HCT116 (cell line): ENCODE measurements at regions not wholly inside any gene's neighbourhood (a gene's known extent, or its start where the extent isn't known, plus 50 kb on each side); places are given as distances from the start of the nearest gene placed in this dataset.

Experiments
- CEBPB ChIP-seq: IDR thresholded peaks from 2 replicates; pipeline ENCODE4 v1.6.1; 2012; ENCODE audit warnings: low read depth
- EZH2 ChIP-seq: fragments of 200-600 bp; sonication (generic); IDR thresholded peaks from 2 replicates; pipeline ENCODE4 v1.6.1; 2017; ENCODE audit warnings: antibody characterized with exemption, mixed run types
- EZH2phosphoT487 ChIP-seq: fragments of 200-600 bp; IDR thresholded peaks from 2 replicates; pipeline ENCODE4 v1.6.1; 2018; ENCODE audit warnings: antibody characterized with exemption, borderline replicate concordance
- FOSL1 ChIP-seq: IDR thresholded peaks from 2 replicates; pipeline ENCODE4 v1.6.1; 2012; ENCODE audit warnings: low read depth
- POLR2A ChIP-seq: IDR thresholded peaks from 2 replicates; pipeline ENCODE4 v1.7.0; 2011; ENCODE audit warnings: borderline replicate concordance; ENCODE audit not compliant: insufficient read depth, insufficient read length; ENCODE audit errors: extremely low read depth
- POLR2AphosphoS5 ChIP-seq: IDR thresholded peaks from 2 replicates; pipeline ENCODE4 v1.6.1; 2011; ENCODE audit warnings: mild to moderate bottlenecking, low read depth, low read length, moderate library complexity
- RAD21 ChIP-seq: IDR thresholded peaks from 2 replicates; pipeline ENCODE4 v1.6.1; 2012; ENCODE audit warnings: low read depth, mild to moderate bottlenecking
- TCF7L2 ChIP-seq: IDR thresholded peaks from 2 replicates; pipeline ENCODE4 v1.7.0; 2011; ENCODE audit warnings: borderline replicate concordance, inconsistent platforms; ENCODE audit not compliant: insufficient read depth, insufficient read length; ENCODE audit errors: extremely low read depth
- TF ChIP-seq, protein P1 (sequence below), 3 experiments: fragments of 200-600 bp in 1 of 3; sonication (generic) in 1 of 3; IDR thresholded peaks in 2 of 3; conservative IDR thresholded peaks in 1 of 3; 2 replicates each; pipeline ENCODE4 v1.5.1; 2012 to 2017; ENCODE audit warnings: low read depth in 2 of 3, low read length in 2 of 3, antibody characterized with exemption in 1 of 3, borderline replicate concordance in 1 of 3, control low read depth in 1 of 3, mild to moderate bottlenecking in 1 of 3, mixed read lengths in 1 of 3, mixed run types in 1 of 3, moderate library complexity in 1 of 3; ENCODE audit not compliant: insufficient read depth in 1 of 3
- TF ChIP-seq, protein P2 (sequence below): IDR thresholded peaks from 2 replicates; pipeline ENCODE4 v1.6.1; 2012; ENCODE audit warnings: low read depth
- TF ChIP-seq, protein P3 (sequence below): IDR thresholded peaks from 2 replicates; pipeline ENCODE4 v1.6.1; 2012
- TF ChIP-seq, protein P4 (sequence below): IDR thresholded peaks from 2 replicates; pipeline ENCODE4 v1.6.1; 2011; ENCODE audit warnings: mild to moderate bottlenecking, low read length, moderate library complexity; ENCODE audit not compliant: insufficient replicate concordance; ENCODE audit errors: extremely low read depth
- TF ChIP-seq, protein P5 (sequence below): IDR thresholded peaks from 2 replicates; pipeline ENCODE4 v1.6.1; 2012

DNA sequence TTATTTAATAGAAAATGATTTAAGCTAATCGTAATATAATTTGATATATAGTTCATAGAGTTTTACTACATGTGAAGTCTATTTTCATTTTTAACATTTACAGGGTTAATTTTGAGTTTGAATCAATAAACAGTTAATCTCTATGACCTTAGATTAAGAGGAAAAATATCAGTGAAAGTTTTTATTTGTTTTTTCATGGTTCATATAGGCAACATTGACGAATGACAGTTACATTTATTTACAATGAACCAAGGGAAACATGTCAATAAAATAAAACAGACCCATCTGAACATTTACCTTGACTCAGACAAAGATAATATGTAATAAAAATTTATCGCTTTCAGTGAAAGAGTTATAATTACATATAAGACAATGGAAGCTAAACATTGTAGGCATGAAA is 346.6 kb upstream of the SLITRK5 start:
- TF ChIP-seq, protein P1, sequence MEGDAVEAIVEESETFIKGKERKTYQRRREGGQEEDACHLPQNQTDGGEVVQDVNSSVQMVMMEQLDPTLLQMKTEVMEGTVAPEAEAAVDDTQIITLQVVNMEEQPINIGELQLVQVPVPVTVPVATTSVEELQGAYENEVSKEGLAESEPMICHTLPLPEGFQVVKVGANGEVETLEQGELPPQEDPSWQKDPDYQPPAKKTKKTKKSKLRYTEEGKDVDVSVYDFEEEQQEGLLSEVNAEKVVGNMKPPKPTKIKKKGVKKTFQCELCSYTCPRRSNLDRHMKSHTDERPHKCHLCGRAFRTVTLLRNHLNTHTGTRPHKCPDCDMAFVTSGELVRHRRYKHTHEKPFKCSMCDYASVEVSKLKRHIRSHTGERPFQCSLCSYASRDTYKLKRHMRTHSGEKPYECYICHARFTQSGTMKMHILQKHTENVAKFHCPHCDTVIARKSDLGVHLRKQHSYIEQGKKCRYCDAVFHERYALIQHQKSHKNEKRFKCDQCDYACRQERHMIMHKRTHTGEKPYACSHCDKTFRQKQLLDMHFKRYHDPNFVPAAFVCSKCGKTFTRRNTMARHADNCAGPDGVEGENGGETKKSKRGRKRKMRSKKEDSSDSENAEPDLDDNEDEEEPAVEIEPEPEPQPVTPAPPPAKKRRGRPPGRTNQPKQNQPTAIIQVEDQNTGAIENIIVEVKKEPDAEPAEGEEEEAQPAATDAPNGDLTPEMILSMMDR (IDR thresholded peaks at IDR 0.05 in 2 of 3, conservative IDR thresholded peaks at IDR 0.05 in 1 of 3; ENCODE audit: borderline replicate concordance in 1 of 3, insufficient read depth in 1 of 3, low read depth in 2 of 3, low read length in 2 of 3): no peak
- no peak for TF ChIP-seq RAD21
- TF ChIP-seq POLR2AphosphoS5: no peak
- TF ChIP-seq POLR2A: no peak
- TF ChIP-seq FOSL1: no peak
- TF ChIP-seq, protein P2, sequence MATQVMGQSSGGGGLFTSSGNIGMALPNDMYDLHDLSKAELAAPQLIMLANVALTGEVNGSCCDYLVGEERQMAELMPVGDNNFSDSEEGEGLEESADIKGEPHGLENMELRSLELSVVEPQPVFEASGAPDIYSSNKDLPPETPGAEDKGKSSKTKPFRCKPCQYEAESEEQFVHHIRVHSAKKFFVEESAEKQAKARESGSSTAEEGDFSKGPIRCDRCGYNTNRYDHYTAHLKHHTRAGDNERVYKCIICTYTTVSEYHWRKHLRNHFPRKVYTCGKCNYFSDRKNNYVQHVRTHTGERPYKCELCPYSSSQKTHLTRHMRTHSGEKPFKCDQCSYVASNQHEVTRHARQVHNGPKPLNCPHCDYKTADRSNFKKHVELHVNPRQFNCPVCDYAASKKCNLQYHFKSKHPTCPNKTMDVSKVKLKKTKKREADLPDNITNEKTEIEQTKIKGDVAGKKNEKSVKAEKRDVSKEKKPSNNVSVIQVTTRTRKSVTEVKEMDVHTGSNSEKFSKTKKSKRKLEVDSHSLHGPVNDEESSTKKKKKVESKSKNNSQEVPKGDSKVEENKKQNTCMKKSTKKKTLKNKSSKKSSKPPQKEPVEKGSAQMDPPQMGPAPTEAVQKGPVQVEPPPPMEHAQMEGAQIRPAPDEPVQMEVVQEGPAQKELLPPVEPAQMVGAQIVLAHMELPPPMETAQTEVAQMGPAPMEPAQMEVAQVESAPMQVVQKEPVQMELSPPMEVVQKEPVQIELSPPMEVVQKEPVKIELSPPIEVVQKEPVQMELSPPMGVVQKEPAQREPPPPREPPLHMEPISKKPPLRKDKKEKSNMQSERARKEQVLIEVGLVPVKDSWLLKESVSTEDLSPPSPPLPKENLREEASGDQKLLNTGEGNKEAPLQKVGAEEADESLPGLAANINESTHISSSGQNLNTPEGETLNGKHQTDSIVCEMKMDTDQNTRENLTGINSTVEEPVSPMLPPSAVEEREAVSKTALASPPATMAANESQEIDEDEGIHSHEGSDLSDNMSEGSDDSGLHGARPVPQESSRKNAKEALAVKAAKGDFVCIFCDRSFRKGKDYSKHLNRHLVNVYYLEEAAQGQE: no peak
- TF ChIP-seq EZH2phosphoT487: no peak
- no peak for TF ChIP-seq EZH2
- TF ChIP-seq, protein P3, sequence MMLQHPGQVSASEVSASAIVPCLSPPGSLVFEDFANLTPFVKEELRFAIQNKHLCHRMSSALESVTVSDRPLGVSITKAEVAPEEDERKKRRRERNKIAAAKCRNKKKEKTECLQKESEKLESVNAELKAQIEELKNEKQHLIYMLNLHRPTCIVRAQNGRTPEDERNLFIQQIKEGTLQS: no peak
- no peak for TF ChIP-seq CEBPB
- TF ChIP-seq, protein P4, sequence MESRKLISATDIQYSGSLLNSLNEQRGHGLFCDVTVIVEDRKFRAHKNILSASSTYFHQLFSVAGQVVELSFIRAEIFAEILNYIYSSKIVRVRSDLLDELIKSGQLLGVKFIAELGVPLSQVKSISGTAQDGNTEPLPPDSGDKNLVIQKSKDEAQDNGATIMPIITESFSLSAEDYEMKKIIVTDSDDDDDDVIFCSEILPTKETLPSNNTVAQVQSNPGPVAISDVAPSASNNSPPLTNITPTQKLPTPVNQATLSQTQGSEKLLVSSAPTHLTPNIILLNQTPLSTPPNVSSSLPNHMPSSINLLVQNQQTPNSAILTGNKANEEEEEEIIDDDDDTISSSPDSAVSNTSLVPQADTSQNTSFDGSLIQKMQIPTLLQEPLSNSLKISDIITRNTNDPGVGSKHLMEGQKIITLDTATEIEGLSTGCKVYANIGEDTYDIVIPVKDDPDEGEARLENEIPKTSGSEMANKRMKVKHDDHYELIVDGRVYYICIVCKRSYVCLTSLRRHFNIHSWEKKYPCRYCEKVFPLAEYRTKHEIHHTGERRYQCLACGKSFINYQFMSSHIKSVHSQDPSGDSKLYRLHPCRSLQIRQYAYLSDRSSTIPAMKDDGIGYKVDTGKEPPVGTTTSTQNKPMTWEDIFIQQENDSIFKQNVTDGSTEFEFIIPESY: no peak
- TF ChIP-seq TCF7L2: no peak
- TF ChIP-seq, protein P5, sequence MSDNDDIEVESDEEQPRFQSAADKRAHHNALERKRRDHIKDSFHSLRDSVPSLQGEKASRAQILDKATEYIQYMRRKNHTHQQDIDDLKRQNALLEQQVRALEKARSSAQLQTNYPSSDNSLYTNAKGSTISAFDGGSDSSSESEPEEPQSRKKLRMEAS: no peak
